ENCODE measurements at regions not wholly inside any gene's neighbourhood (a gene's known extent, or its start where the extent isn't known, plus 50 kb on each side); places are given as distances from the start of the nearest gene placed in this dataset.

DNA sequence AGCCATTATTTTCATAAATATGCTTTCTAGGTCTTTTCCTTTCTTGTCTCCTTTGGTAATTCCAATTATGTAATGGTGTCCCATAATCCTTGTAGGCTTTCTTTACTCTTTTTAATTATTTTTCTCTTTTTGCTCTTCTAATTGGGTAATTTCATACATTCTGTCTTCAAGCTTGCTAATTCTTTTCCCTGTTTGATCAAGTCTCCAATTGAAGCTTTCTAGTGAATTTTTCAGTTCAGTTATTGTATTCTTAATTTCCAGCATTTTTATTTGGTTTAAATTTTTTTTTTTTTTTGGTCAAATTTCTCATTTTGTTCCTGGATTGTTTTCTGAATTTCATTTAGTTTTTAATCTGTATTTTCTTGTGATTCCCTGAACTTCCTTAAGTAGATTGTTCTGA is 74.9 kb upstream of the UST start:
- TF ChIP-seq, protein P1, sequence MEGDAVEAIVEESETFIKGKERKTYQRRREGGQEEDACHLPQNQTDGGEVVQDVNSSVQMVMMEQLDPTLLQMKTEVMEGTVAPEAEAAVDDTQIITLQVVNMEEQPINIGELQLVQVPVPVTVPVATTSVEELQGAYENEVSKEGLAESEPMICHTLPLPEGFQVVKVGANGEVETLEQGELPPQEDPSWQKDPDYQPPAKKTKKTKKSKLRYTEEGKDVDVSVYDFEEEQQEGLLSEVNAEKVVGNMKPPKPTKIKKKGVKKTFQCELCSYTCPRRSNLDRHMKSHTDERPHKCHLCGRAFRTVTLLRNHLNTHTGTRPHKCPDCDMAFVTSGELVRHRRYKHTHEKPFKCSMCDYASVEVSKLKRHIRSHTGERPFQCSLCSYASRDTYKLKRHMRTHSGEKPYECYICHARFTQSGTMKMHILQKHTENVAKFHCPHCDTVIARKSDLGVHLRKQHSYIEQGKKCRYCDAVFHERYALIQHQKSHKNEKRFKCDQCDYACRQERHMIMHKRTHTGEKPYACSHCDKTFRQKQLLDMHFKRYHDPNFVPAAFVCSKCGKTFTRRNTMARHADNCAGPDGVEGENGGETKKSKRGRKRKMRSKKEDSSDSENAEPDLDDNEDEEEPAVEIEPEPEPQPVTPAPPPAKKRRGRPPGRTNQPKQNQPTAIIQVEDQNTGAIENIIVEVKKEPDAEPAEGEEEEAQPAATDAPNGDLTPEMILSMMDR (conservative IDR thresholded peaks at IDR 0.05 in 1 of 2, IDR thresholded peaks at IDR 0.05 in 1 of 2; ENCODE audit: low read depth in 1 of 2, low read length in 2 of 2): no peak
- TF ChIP-seq EZH2 (IDR thresholded peaks at IDR 0.05; ENCODE audit: low read length, missing control alignments): no peak
